DMS153 treated with DMSO at 0.1 percent for 48 hours (cell line): ENCODE measurements at regions not wholly inside any gene's neighbourhood (a gene's known extent, or its start where the extent isn't known, plus 50 kb on each side); places are given as distances from the start of the nearest gene placed in this dataset.

Source experiments
- DNase-seq: peaks from one replicate; lab custom pipeline; 2025; ENCODE audit not compliant: unreplicated experiment; lab: John Stamatoyannopoulos, UW

DNA sequence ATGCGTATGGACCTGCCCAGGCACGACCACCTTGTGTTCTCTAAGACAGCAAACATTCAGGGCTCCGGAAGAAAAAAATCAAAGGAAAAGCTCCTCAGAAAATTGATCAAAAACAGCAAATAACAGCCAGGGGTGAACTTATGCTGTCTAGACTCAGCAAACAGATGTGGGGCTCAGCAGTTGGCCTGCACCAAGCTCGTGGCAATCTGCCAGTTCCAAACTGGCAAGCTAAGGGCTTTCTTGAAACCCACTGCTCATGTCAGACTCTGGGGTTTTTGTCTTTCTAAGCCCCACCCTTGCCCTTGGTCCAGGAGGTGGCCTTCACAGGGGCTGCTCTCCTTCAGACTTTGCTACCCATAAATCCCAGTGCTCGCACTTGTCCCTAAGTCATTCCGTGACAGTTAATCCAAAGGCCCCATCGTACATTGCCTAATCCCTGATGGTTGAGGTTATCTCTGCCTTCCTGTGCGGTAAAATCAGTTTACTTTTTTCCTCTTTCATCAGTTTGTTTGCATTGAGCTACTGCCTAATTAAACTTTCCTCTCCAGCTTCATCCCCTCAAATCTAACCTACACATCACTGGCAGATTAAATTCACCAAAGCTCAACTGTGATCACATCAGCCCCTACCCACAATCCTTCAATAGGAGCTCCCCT is 408.0 kb downstream of the LRATD1 start:
- DNase-seq = no peak

DNA sequence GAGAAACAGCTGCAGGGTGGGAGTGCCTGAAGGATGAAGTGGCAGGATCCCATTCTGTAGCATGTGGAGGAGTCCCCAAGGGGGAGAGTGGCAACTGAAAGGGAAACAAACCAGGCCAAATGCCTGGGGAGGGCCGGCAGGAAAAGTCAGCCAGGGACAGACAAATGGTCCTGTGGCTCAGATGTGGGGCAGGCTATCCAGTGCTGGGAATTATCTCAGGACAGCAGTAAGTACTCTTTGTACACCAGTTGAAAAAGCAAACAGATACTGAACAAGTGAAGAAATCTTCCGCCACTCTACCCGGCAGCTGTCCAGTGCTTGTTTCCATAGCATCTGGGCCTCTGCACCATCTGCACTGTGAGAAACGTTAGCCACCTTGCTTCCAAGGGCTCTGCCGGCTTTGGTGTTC is 408.9 kb downstream of the LRATD1 start:
- DNase-seq = no peak

DNA sequence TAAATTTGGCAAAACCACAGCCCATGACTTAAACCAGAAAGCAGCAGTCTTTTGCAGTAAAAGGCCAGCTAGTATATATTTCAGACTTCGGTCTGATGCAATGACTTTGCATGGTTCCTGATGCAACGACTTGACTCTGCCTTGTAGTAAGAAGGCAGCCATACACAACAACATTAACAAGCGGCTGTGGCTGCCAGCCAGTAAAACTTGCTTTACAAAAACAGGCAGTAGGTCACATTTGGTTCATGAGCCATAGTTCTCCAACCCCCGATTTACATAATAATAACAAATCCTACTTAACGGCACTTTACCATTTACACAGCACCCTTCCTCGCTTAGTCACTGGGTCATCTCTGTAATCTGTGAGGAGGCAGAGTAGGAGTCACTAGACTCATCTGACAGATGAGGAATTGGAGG is 410.3 kb downstream of the LRATD1 start:
- DNase-seq = no peak

GRCh38 chr2:15043336-15044058 is 411.0 kb downstream of the LRATD1 start:
- DNase-seq = no peak

GRCh38 chr2:15045054-15045453 is 412.5 kb downstream of the LRATD1 start:
- no peak for DNase-seq

- no peak for DNase-seq
These were observed 414.7 kb downstream of the LRATD1 start for GRCh38 chr2:15047184-15047583.

DNA sequence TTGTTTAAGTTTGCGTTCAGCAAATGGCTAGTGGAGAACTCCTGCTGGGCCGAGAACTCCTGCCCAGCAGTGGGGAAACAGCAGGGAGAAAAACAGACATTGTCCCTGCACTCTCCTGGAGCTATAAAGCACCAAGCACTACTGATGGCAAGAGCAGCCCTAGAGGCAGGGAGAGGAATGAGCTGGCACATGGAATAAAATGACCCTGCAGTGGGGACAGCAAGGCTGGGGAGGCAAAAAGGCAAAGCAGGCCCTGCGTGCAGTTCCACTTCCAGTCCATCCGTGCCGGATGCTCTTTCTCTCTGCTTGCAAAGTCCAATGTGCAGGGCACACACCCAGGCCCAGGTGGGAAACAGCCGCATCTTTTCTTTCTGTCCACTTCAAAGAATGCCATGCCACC is 415.5 kb downstream of the LRATD1 start:
- no peak for DNase-seq

DNA sequence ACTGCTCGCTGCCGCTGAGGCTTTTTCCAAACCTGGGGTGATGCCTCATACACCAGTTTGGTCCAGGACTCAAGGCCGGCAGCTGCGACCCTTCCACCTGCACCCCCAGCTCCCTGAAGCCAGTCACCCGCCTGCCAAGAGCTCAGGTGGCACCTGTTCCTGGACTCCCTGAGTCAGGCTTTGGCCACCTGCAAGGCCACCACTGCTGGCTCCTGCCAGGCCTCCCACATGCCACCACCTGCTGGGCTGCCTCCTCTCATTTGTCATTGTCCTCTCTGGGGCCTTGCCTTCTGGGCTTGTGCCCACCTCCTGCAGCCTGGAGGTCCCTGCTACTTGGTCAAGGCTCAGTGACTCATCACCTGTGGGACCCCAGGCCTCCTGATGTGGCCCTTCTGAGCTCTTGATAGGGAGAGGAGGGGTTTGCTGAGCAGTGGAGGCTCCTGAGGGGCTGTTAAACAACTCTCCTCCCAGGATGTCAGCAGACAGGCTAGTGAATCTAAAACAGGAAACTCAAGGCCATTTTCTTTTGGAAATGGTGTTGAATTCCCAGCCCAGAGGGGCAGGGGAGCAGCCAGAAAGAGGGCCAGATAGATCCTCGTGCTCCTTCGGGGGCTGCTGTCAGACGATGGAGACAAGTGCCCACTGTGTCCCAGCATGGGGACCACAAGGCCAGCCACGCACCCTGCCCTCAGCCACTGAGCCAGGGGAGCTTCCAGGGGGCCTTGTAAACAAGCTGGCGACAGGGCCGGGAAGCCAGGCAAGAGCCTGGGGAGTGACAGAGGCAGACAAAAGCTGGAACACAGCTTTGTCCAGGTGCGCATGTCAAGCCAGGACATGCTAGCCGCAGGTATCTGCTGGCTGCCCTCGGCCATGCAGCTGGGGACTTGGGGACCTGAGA is 416.8 kb downstream of the LRATD1 start:
- DNase-seq = peak; percentile 20

DNA sequence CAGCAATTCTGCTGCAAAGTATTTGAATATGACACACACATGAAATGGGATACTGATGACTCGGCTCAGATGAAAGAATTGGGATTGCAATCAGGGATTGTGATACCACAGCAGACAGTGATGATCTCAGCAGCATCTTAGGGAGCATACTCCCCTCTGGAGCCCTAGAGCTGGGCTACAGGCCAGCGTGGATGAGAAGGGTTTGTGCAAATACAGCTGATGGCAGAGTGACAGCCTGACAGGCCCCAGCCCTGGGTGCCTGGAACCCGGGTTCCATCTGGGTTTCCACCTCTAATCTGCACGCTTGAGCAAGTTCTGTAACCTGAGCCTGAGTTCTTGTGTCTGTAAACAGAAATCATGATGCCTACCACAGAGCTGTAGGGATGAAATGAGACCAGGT is 418.0 kb downstream of the LRATD1 start:
- peak; percentile 71 for DNase-seq

DNA sequence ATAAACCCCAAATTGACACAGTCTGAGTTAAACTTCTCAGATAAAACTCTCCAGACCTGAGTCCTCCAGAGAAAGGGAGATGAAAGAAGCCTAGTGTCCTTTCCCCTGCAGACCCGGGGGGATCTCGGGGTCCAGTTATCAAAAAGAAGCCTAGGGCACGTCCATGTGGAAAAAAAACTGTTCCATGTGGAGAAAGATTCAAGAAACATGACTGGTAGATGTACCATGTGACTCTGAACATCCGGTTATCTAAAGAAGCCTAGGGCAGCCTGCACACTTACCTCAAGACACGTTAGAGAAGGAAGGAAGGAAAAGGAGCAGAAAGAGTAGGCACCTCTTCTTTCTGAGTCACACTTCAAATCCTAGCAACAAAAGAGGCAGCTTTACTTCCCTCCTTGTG is 421.0 kb downstream of the LRATD1 start:
- no peak for DNase-seq

DNA sequence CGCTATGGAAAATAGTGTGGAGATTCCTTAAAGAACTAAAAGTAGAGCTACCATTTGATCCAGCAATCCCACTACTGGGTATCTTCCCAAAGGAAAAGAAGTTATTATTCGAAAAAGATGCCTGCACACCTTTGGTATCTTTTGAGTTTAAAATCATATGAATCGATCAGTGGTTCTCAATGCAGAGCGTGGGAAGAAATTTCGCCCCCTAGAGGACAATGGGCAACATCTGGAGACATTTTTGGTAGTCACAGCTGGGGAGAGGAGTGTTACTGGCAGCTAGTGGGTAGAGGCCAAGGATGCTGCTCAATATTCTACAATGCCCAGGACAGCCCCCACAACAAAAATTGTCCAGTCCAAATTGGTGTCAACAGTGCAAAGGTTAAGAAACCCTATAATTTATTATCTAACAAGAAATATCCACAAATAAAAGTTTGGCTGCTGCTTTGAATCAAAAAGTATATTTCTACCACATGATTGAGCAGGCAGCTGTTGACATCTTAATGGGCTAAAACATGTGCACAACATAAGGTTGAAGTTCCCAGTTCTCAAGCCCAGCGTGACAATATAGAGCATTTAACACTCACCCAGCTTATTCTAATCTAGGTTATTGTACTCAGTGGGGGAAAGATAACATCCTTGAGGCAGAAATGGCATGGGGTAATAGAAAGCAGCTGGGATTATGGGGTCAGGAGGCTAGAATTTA is 425.7 kb downstream of the LRATD1 start:
- no peak for DNase-seq

GRCh38 chr2:15058721-15059157 is 426.2 kb downstream of the LRATD1 start:
- no peak for DNase-seq

GRCh38 chr2:15059870-15060512 is 427.5 kb downstream of the LRATD1 start:
- DNase-seq = no peak

DNA sequence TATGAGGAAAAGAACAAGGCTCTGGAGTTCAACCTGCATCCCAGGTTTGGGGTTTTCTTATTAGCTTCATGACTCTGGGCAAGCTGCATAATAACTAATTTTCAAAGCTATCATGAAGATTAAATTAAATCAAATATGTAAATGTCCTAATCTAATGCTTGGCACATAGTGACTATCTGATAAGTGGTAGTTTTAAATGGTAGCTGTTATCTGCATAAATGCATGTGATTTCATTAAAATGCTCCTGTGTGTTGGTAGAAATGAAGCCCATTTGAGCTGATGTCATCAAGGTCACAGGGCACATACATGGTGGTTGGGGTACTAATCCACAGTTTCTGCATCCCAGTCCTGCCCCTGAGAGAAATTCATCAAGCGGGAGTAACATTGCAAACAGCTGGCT is 428.8 kb downstream of the LRATD1 start:
- DNase-seq = no peak

DNA sequence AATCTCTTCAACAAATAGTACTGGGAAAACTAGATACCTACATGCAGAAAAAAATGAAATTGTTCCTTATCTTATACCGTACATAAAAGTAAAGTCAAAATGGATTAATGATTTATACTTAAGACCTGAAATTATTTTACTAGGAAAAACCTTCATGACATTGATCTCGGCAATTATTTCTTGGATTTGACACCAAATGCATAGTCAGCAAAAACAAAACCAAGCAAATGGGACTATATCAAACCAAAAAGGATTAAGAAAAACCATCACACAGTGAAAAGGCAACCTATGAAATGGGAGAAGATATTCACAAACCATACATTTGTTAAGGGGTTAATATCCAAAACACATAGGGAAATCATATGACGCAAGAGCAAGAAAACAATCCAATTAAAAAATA is 433.6 kb downstream of the LRATD1 start:
- no peak for DNase-seq

- no peak for DNase-seq
These were observed 436.6 kb downstream of the LRATD1 start for GRCh38 chr2:15069149-15069548.

DNA sequence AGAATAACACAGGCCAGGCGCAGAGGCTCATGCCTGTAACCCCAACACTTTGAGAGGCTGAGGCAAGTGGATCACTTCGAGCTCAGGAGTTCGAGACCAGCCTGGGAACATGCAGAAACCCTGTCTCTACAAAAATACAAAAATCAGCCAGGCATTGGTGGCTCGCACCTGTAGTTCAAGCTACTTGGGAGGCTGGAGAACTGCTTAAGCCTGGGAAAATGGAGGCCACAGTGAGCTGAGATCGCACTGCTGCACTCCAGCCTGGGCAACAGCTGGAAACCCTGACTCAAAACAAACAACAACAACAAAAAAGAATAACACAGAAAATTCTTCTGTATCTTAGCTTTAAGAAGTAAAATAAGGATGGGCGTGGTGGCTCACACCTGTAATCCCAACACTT is 440.3 kb downstream of the LRATD1 start:
- no peak for DNase-seq

DNA sequence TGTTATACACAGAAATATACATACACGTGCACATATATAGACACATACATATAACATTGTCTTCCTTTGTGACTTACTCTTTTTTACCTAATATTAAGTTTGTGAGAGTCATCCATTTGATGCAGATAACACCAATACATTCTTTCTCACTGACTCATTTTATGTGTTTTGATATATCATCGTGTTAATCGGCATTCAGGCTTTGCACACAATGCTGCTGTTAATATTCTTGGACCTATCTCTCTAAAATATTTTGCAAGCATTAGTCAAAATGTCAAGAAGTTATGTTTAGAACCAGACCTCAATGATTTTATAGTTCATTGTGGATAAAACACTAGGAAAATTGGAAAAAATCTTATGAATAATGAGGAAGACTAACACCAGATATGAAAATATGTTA is 441.1 kb downstream of the LRATD1 start:
- no peak for DNase-seq

- DNase-seq = no peak
These were observed 441.8 kb downstream of the LRATD1 start for GRCh38 chr2:15074319-15074718.
